C4-2B (cell line): ENCODE measurements at regions not wholly inside any gene's neighbourhood (a gene's known extent, or its start where the extent isn't known, plus 50 kb on each side); places are given as distances from the start of the nearest gene placed in this dataset.

ENCODE experiments used
- CTCF ChIP-seq: fragments of 450-650 bp; conservative IDR thresholded peaks from 2 replicates; pipeline ENCODE4 v1.5.1; 2017; ENCODE audit warnings: mild to moderate bottlenecking
- ZFX ChIP-seq: fragments of 450-650 bp; IDR thresholded peaks from 2 replicates; pipeline ENCODE4 v1.6.1; 2017

GRCh38 chr18:78676622-78677482 is 302.8 kb upstream of the SALL3 start:
- TF ChIP-seq CTCF (no peak), ZFX (no peak)
